Trophoblast cell (in vitro differentiated cells and primary cell): ENCODE measurements at regions not wholly inside any gene's neighbourhood (a gene's known extent, or its start where the extent isn't known, plus 50 kb on each side); places are given as distances from the start of the nearest gene placed in this dataset.
A peak's percentile ranks its signal among the peaks of the same experiment; 100 is the strongest.

Experiments used
- DNase-seq, 2 donors: peaks; one replicate each; pipeline ENCODE4 v3.0.0-alpha.2; 2016
- H2AFZ ChIP-seq: 2 replicates; pipeline ENCODE4 v1.6.1; 2013; ENCODE audit warnings: low read length, moderate library complexity, mild to moderate bottlenecking; ENCODE audit not compliant: insufficient read depth, poor library complexity
- H2AK5ac ChIP-seq: 2 replicates; pipeline ENCODE4 v1.6.1; 2013; ENCODE audit warnings: mild to moderate bottlenecking, low read length
- H2BK120ac ChIP-seq: 2 replicates; pipeline ENCODE4 v1.6.1; 2013; ENCODE audit warnings: low read length, mild to moderate bottlenecking, moderate library complexity; ENCODE audit not compliant: insufficient read depth, poor library complexity
- H2BK12ac ChIP-seq: 2 replicates; pipeline ENCODE4 v1.6.1; 2013; ENCODE audit warnings: mild to moderate bottlenecking, low read length, moderate library complexity
- H2BK5ac ChIP-seq: 2 replicates; pipeline ENCODE4 v1.6.1; 2013; ENCODE audit warnings: low read length, low read depth, moderate library complexity, mild to moderate bottlenecking; ENCODE audit not compliant: poor library complexity
- H3K14ac ChIP-seq: 2 replicates; pipeline ENCODE4 v1.6.1; 2013; ENCODE audit warnings: mild to moderate bottlenecking, low read length
- H3K18ac ChIP-seq: 2 replicates; pipeline ENCODE4 v1.6.1; 2013; ENCODE audit warnings: mild to moderate bottlenecking, low read length
- H3K23ac ChIP-seq: 2 replicates; pipeline ENCODE4 v1.6.1; 2013; ENCODE audit warnings: low read length
- H3K27ac ChIP-seq: 2 replicates; pipeline ENCODE4 v1.5.1; 2013; ENCODE audit warnings: low read depth, mild to moderate bottlenecking, inconsistent platforms, low read length, moderate library complexity
- H3K27me3 ChIP-seq: 2 replicates; pipeline ENCODE4 v1.6.1; 2013; ENCODE audit warnings: inconsistent platforms, mild to moderate bottlenecking, low read length, moderate library complexity; ENCODE audit not compliant: insufficient read depth
- H3K36me3 ChIP-seq, 2 experiments: 1 replicate in 1 of 2; 2 replicates in 1 of 2; pipeline ENCODE4 v1.6.1; 2013; ENCODE audit warnings: low read length in 2 of 2, mild to moderate bottlenecking in 2 of 2, moderate library complexity in 1 of 2; ENCODE audit not compliant: insufficient read depth in 2 of 2, control insufficient read depth in 1 of 2
- H3K4ac ChIP-seq: 2 replicates; pipeline ENCODE4 v1.6.1; 2013; ENCODE audit warnings: low read depth, mild to moderate bottlenecking, low read length, moderate library complexity
- H3K4me1 ChIP-seq, 2 experiments: 1 replicate in 1 of 2; 2 replicates in 1 of 2; pipeline ENCODE4 v1.6.1; 2013; ENCODE audit warnings: low read length in 2 of 2, mild to moderate bottlenecking in 2 of 2, moderate library complexity in 1 of 2; ENCODE audit not compliant: insufficient read depth in 2 of 2, control insufficient read depth in 1 of 2
- H3K4me2 ChIP-seq: 2 replicates; pipeline ENCODE4 v1.6.1; 2013; ENCODE audit warnings: inconsistent platforms, mild to moderate bottlenecking, low read length, moderate library complexity
- H3K4me3 ChIP-seq: 2 replicates; pipeline ENCODE4 v1.5.1; 2013; ENCODE audit warnings: mild to moderate bottlenecking, low read depth, low read length, inconsistent platforms
- H3K79me1 ChIP-seq: one replicate; pipeline ENCODE4 v1.6.1; 2013; ENCODE audit warnings: low read length
- H3K79me2 ChIP-seq: 2 replicates; pipeline ENCODE4 v1.6.1; 2013; ENCODE audit warnings: low read length, mild to moderate bottlenecking; ENCODE audit not compliant: control insufficient read depth, insufficient read depth, poor library complexity
- H3K9ac ChIP-seq: 2 replicates; pipeline ENCODE4 v1.6.1; 2013; ENCODE audit warnings: mild to moderate bottlenecking, low read length
- H3K9me3 ChIP-seq: 2 replicates; pipeline ENCODE4 v1.6.1; 2013; ENCODE audit warnings: low read depth, mild to moderate bottlenecking, control low read depth, inconsistent platforms, low read length; ENCODE audit not compliant: insufficient read depth
- H4K12ac ChIP-seq: 2 replicates; pipeline ENCODE4 v1.6.1; 2013; ENCODE audit warnings: low read depth, mild to moderate bottlenecking, low read length, moderate library complexity
- H4K8ac ChIP-seq: 2 replicates; pipeline ENCODE4 v1.6.1; 2013; ENCODE audit warnings: low read depth, mild to moderate bottlenecking, low read length, moderate library complexity
- H4K91ac ChIP-seq: one replicate; pipeline ENCODE4 v1.6.1; 2013; ENCODE audit warnings: low read depth, mild to moderate bottlenecking, low read length, moderate library complexity
- WGBS: extraction: QIAGEN DNeasy Blood & Tissue Kit; methylation state at CpG from one replicate; pipeline ENCODE4 v1.1.7; 2013; ENCODE audit warnings: missing lambda C conversion rate; ENCODE audit not compliant: insufficient read length, insufficient coverage; ENCODE audit errors: extremely low coverage; 5-methylcytosine and 5-hydroxymethylcytosine counted together

DNA sequence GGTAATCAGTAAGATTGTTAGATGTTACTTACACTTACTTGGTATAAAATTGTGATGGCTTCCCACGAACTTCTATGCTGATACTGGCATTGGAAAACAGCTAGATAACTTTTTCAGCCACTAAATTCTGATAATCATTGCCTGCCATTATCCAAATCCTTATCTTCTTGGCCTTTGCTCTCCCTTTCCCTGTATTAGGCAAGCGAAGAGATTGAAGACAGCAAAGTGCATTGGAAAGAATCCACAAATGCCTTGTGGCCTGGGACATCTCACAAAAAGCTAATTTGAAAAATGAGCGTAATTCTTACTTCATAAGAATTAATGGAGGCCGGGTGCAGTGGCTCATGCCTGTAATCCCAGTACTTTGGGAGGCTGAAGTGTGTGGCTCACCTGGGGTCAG lies 79.5 kb upstream of the MARCKS start:
- Histone ChIP-seq H2AK5ac (no peak overlapping the region), H4K8ac (no peak overlapping the region), H3K36me3 (no peaks in the 10 kb centered on the region), H3K27me3 (no peaks in the 10 kb centered on the region), H2BK120ac (no peak overlapping the region), H4K91ac (no peak overlapping the region), H3K4me3 (no peak overlapping the region), H3K23ac (no peak overlapping the region), H3K27ac (no peak overlapping the region), H2BK12ac (no peak overlapping the region), H4K12ac (no peak overlapping the region), H3K18ac (no peak overlapping the region), H3K79me1 (no peaks in the 10 kb centered on the region), H3K9me3 (no peaks in the 10 kb centered on the region), H3K14ac (no peak overlapping the region), H3K4me1 (no peaks in the 10 kb centered on the region), H3K9ac (no peak overlapping the region), H2BK5ac (no peak overlapping the region), H3K4ac (no peak overlapping the region), H3K4me2 (no peak overlapping the region), H2AFZ (no peak overlapping the region), H3K79me2 (no peaks in the 10 kb centered on the region)
- no CpG with 5 or more reads among the region's 4 CpGs for WGBS
- DNase-seq = peak; percentile 29 to 81

DNA sequence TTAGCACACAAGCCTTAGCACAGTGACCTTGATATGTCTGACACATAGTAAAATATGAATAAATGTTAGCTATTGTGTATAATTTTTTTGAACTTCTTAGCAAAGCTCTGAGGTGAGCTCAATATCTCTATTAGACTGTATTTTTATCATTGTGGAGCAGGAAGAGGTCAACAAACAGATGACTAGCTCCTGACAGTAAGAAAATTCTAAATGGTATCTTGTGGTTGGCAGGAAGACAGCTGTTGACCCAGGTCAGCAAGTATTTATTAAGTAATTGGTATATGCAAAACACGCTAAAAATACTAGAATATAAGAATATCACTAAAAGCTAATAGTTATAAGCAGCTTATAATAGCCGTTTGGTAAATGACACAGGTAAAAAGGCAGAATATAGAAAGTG lies 77.5 kb upstream of the MARCKS start:
- H3K9ac ChIP-seq = no peak overlapping the region
- no peak overlapping the region for H3K23ac ChIP-seq
- no peak overlapping the region for H2BK12ac ChIP-seq
- no peaks in the 10 kb centered on the region for H3K79me2 ChIP-seq
- WGBS = no CpG with 5 or more reads among the region's 2 CpGs
- no peak overlapping the region for H4K8ac ChIP-seq
- no peak overlapping the region for H3K14ac ChIP-seq
- H3K79me1 ChIP-seq = no peaks in the 10 kb centered on the region
- no peak for DNase-seq
- no peak overlapping the region for H2BK120ac ChIP-seq
- no peak overlapping the region for H3K27ac ChIP-seq
- no peaks in the 10 kb centered on the region for H3K4me1 ChIP-seq
- no peak overlapping the region for H2BK5ac ChIP-seq
- H4K91ac ChIP-seq = no peak overlapping the region
- no peak overlapping the region for H3K18ac ChIP-seq
- H3K4me2 ChIP-seq = no peak overlapping the region
- no peak overlapping the region for H3K4me3 ChIP-seq
- H4K12ac ChIP-seq = no peak overlapping the region
- H2AFZ ChIP-seq = no peak overlapping the region
- no peaks in the 10 kb centered on the region for H3K27me3 ChIP-seq
- no peaks in the 10 kb centered on the region for H3K9me3 ChIP-seq
- H2AK5ac ChIP-seq = no peak overlapping the region
- no peak overlapping the region for H3K4ac ChIP-seq
- H3K36me3 ChIP-seq = no peaks in the 10 kb centered on the region

DNA sequence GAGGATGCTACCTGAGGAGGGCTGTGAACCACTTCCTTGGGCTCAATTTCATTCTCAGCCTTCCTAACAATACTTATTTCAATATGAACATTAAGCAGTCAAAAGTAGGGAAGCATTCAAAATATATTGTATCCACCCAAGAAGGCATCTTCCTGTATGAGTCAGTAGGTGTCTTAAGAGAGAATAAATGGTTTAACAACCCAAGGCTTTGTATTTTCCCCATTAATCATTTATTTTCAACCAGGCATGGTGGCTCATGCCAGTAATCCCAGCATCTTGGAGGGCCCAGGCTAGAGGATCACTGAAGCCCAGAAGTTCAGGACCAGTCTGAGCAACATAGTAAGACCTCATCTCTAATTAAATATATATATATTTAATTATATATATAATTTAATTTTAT lies 74.5 kb upstream of the MARCKS start:
- Histone ChIP-seq H3K14ac (no peak overlapping the region), H3K18ac (no peak overlapping the region), H3K9me3 (no peaks in the 10 kb centered on the region), H3K4me3 (no peak overlapping the region), H2AFZ (no peak overlapping the region), H3K79me2 (no peaks in the 10 kb centered on the region), H2BK120ac (no peak overlapping the region), H3K9ac (no peak overlapping the region), H4K8ac (no peak overlapping the region), H3K79me1 (no peaks in the 10 kb centered on the region), H2BK5ac (no peak overlapping the region), H3K23ac (no peak overlapping the region), H4K91ac (no peak overlapping the region), H3K27ac (no peak overlapping the region), H3K4me2 (no peak overlapping the region), H4K12ac (no peak overlapping the region), H3K27me3 (no peaks in the 10 kb centered on the region), H3K4me1 (no peaks in the 10 kb centered on the region), H2BK12ac (no peak overlapping the region), H2AK5ac (no peak overlapping the region), H3K4ac (no peak overlapping the region), H3K36me3 (no peaks in the 10 kb centered on the region)
- DNase-seq = no peak

DNA sequence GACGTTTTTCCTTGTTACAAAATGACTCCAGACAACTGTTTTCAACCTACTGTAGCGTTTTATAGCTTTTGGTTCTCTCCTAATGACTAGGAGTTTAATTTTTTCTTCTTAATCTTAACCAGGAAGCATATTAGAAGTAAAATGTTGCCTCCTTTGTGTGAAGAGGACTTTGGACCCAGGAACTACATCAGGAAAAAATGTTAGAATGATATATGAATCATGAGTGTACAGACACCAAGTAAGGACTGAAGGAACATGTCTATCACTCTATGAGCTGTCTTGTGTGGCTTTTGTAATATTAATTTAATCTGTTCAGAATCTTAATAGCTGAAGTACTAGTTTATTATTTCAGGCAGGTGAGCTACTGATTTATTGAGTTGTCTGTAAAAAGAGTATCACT lies 71.0 kb upstream of the MARCKS start:
- Histone ChIP-seq H3K9me3 (no peaks in the 10 kb centered on the region), H3K4me1 (no peaks in the 10 kb centered on the region), H3K79me1 (no peaks in the 10 kb centered on the region), H4K91ac (no peak overlapping the region), H3K23ac (no peak overlapping the region), H3K14ac (no peak overlapping the region), H3K36me3 (no peaks in the 10 kb centered on the region), H3K27me3 (no peaks in the 10 kb centered on the region), H3K18ac (no peak overlapping the region), H4K8ac (no peak overlapping the region), H3K4ac (no peak overlapping the region), H2AK5ac (no peak overlapping the region), H3K4me2 (no peak overlapping the region), H3K79me2 (no peaks in the 10 kb centered on the region), H2AFZ (no peak overlapping the region), H2BK12ac (no peak overlapping the region), H4K12ac (no peak overlapping the region), H2BK120ac (no peak overlapping the region), H3K27ac (no peak overlapping the region), H3K4me3 (no peak overlapping the region), H3K9ac (no peak overlapping the region), H2BK5ac (no peak overlapping the region)
- no CpG with 5 or more reads among the region's 2 CpGs for WGBS
- DNase-seq = no peak

DNA sequence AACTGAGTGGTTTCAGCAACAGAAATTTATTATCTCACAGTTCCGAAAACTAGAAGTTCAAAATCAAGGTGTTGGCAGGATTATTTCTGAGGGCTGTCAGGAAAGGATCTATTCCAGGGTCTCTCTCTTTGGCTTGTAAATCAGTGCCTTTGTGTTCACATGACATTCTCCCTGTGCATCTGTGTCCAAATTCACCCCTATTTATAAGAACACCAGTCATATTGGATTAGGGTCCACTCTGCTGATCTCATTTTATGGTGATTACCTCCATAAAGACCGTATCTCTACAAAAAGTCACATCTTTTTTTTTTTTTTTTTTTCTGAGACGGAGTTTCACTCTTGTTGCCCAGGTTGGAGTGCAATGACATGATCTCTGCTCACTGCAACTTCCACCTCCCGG lies 68.6 kb upstream of the MARCKS start:
- no peaks in the 10 kb centered on the region for H3K27me3 ChIP-seq
- no peak overlapping the region for H3K18ac ChIP-seq
- no peak overlapping the region for H3K4me3 ChIP-seq
- no peak overlapping the region for H3K27ac ChIP-seq
- H3K36me3 ChIP-seq = no peaks in the 10 kb centered on the region
- no peak overlapping the region for H2BK5ac ChIP-seq
- no peak overlapping the region for H2BK12ac ChIP-seq
- no peak overlapping the region for H2AFZ ChIP-seq
- H3K4ac ChIP-seq = no peak overlapping the region
- no CpG with 5 or more reads among the region's 4 CpGs for WGBS
- no peaks in the 10 kb centered on the region for H3K79me2 ChIP-seq
- H3K9me3 ChIP-seq = no peaks in the 10 kb centered on the region
- no peak overlapping the region for H4K12ac ChIP-seq
- DNase-seq = no peak
- no peak overlapping the region for H3K14ac ChIP-seq
- no peak overlapping the region for H4K8ac ChIP-seq
- H3K79me1 ChIP-seq = no peaks in the 10 kb centered on the region
- no peak overlapping the region for H3K9ac ChIP-seq
- no peaks in the 10 kb centered on the region for H3K4me1 ChIP-seq
- H3K4me2 ChIP-seq = no peak overlapping the region
- H2AK5ac ChIP-seq = no peak overlapping the region
- H2BK120ac ChIP-seq = no peak overlapping the region
- no peak overlapping the region for H3K23ac ChIP-seq
- no peak overlapping the region for H4K91ac ChIP-seq
